IMR-90 (cell line): ENCODE measurements at regions not wholly inside any gene's neighbourhood (a gene's known extent, or its start where the extent isn't known, plus 50 kb on each side); places are given as distances from the start of the nearest gene placed in this dataset.

ENCODE experiments used
- ATAC-seq: fragments of 200-7000 bp; cut with Tn5 transposase; 2 replicates; pipeline ENCODE4 v1.9.1; 2020; ENCODE audit warnings: low read depth, mild to moderate bottlenecking, moderate library complexity
- BruUV-seq: library from RNA; stranded (reverse); fragments of 400-500 nt; replicated peaks from 2 replicates; lab custom pipeline; 2021; lab: Mats Ljungman, UMichigan
- CTCF ChIA-PET: fragments of 300-600 bp; formaldehyde crosslinking; extraction: SDS; loops from one replicate; lab custom pipeline; 2021; ENCODE audit warnings: antibody characterized with exemption; lab: Yijun Ruan, JAX
- POLR2A ChIA-PET: fragments of 300-600 bp; sonication (Branson Sonifier 250); formaldehyde crosslinking; loops from one replicate; lab custom pipeline; 2022; ENCODE audit warnings: antibody characterized with exemption; ENCODE audit not compliant: unreplicated experiment; lab: Charles Lee
- DNase-seq: peaks from one replicate; pipeline ENCODE4 v3.0.0; 2013
- H2AFZ ChIP-seq: replicated peaks from 2 replicates; pipeline ENCODE3; 2013; ENCODE audit warnings: low read length, mild to moderate bottlenecking; ENCODE audit not compliant: poor library complexity
- H2AK5ac ChIP-seq: 2 replicates; pipeline ENCODE4 v1.6.1; 2013; ENCODE audit warnings: low read depth, low read length, inconsistent platforms
- H2AK9ac ChIP-seq: replicated peaks from 2 replicates; pipeline ENCODE3; 2013; ENCODE audit warnings: mild to moderate bottlenecking, low read depth, low read length, moderate library complexity; ENCODE audit not compliant: poor library complexity
- H2BK120ac ChIP-seq: 2 replicates; pipeline ENCODE4 v1.6.1; 2013; ENCODE audit warnings: low read depth, low read length, inconsistent platforms
- H2BK15ac ChIP-seq: 3 replicates; pipeline ENCODE4 v1.6.1; 2013; ENCODE audit warnings: low read depth, low read length, inconsistent platforms
- H2BK20ac ChIP-seq: 2 replicates; pipeline ENCODE4 v1.6.1; 2013; ENCODE audit warnings: low read depth, mild to moderate bottlenecking, inconsistent platforms, low read length, moderate library complexity
- H2BK5ac ChIP-seq: 2 replicates; pipeline ENCODE4 v1.6.1; 2013; ENCODE audit warnings: mild to moderate bottlenecking, low read depth, low read length, inconsistent platforms; ENCODE audit not compliant: poor library complexity, severe bottlenecking
- H3K14ac ChIP-seq: replicated peaks from 2 replicates; pipeline ENCODE4 v1.6.1; 2013; ENCODE audit warnings: low read depth, low read length, inconsistent platforms
- H3K18ac ChIP-seq: 2 replicates; pipeline ENCODE4 v1.6.1; 2013; ENCODE audit warnings: low read depth, low read length, control low read depth
- H3K23ac ChIP-seq: 2 replicates; pipeline ENCODE4 v1.6.1; 2013; ENCODE audit warnings: low read depth, low read length, inconsistent platforms
- H3K27ac ChIP-seq: 2 replicates; pipeline ENCODE4 v1.5.1; 2013; ENCODE audit warnings: mild to moderate bottlenecking, control low read depth, low read length; ENCODE audit not compliant: insufficient read depth
- H3K27me3 ChIP-seq: 2 replicates; pipeline ENCODE4 v1.6.1; 2013; ENCODE audit warnings: low read length; ENCODE audit not compliant: control insufficient read depth, insufficient read depth
- H3K36me3 ChIP-seq: 2 replicates; pipeline ENCODE4 v1.6.1; 2013; ENCODE audit warnings: low read length, mixed read lengths; ENCODE audit not compliant: control insufficient read depth, insufficient read depth
- H3K4ac ChIP-seq: 2 replicates; pipeline ENCODE4 v1.6.1; 2013; ENCODE audit warnings: low read depth, low read length, inconsistent platforms
- H3K4me1 ChIP-seq: 2 replicates; pipeline ENCODE4 v1.6.1; 2013; ENCODE audit warnings: low read length, mixed read lengths; ENCODE audit not compliant: control insufficient read depth, insufficient read depth
- H3K4me2 ChIP-seq: 2 replicates; pipeline ENCODE4 v1.6.1; 2013; ENCODE audit warnings: low read depth, mild to moderate bottlenecking, control low read depth, low read length, moderate library complexity
- H3K4me3 ChIP-seq: 2 replicates; pipeline ENCODE4 v1.5.1; 2013; ENCODE audit warnings: low read depth, mild to moderate bottlenecking, control low read depth, low read length, moderate library complexity; ENCODE audit not compliant: insufficient read depth
- H3K56ac ChIP-seq: 2 replicates; pipeline ENCODE4 v1.6.1; 2013; ENCODE audit warnings: low read length, inconsistent platforms; ENCODE audit not compliant: insufficient read depth; ENCODE audit errors: extremely low read depth
- H3K79me1 ChIP-seq, 2 experiments: 2 replicates each; pipeline ENCODE4 v1.6.1; 2013; ENCODE audit warnings: low read length in 2 of 2, inconsistent platforms in 1 of 2, low read depth in 1 of 2
- H3K9ac ChIP-seq: 2 replicates; pipeline ENCODE4 v1.6.1; 2013; ENCODE audit warnings: low read depth, low read length, control low read depth
- H3K9me1 ChIP-seq: 2 replicates; pipeline ENCODE4 v1.6.1; 2013; ENCODE audit warnings: low read length, inconsistent platforms; ENCODE audit not compliant: insufficient read depth
- H3K9me3 ChIP-seq: 2 replicates; pipeline ENCODE4 v1.6.1; 2013; ENCODE audit warnings: low read length; ENCODE audit not compliant: control insufficient read depth, insufficient read depth
- H4K20me1 ChIP-seq: 2 replicates; pipeline ENCODE4 v1.6.1; 2013; ENCODE audit warnings: low read length, inconsistent platforms; ENCODE audit not compliant: insufficient read depth
- H4K5ac ChIP-seq: 2 replicates; pipeline ENCODE4 v1.6.1; 2013; ENCODE audit warnings: mild to moderate bottlenecking, low read depth, low read length, control low read depth
- H4K8ac ChIP-seq, 2 experiments: 2 replicates each; pipeline ENCODE4 v1.6.1; 2013; ENCODE audit warnings: low read depth in 2 of 2, low read length in 2 of 2, control low read depth in 1 of 2, inconsistent platforms in 1 of 2
- H4K91ac ChIP-seq: 2 replicates; pipeline ENCODE4 v1.6.1; 2013; ENCODE audit warnings: low read depth, low read length, inconsistent platforms; ENCODE audit not compliant: insufficient read depth
- BHLHE40 ChIP-seq: fragments of 150-350 bp; IDR thresholded peaks from 2 replicates; pipeline ENCODE4 v1.6.1; 2016; ENCODE audit warnings: mild to moderate bottlenecking, low read depth, low read length
- CEBPB ChIP-seq: IDR thresholded peaks from 2 replicates; pipeline ENCODE4 v1.6.1; 2012; ENCODE audit warnings: low read depth, low read length, improper control_type of control experiment
- CHD1 ChIP-seq: IDR thresholded peaks from 2 replicates; pipeline ENCODE4 v1.6.1; 2012; ENCODE audit warnings: low read depth, low read length, improper control_type of control experiment
- FOS ChIP-seq: fragments of 150-350 bp; IDR thresholded peaks from 2 replicates; pipeline ENCODE4 v1.6.1; 2016; ENCODE audit warnings: low read depth, low read length
- MAFK ChIP-seq: IDR thresholded peaks from 2 replicates; pipeline ENCODE4 v1.6.1; 2012; ENCODE audit warnings: low read depth, low read length, improper control_type of control experiment
- MAZ ChIP-seq: IDR thresholded peaks from 2 replicates; pipeline ENCODE4 v1.6.1; 2012; ENCODE audit warnings: low read depth, mild to moderate bottlenecking, low read length, improper control_type of control experiment, moderate library complexity, borderline replicate concordance
- MXI1 ChIP-seq: IDR thresholded peaks from 2 replicates; pipeline ENCODE4 v1.6.1; 2012; ENCODE audit warnings: low read depth, mild to moderate bottlenecking, low read length, moderate library complexity, borderline replicate concordance
- NFE2L2 ChIP-seq: fragments of 150-350 bp; IDR thresholded peaks from 2 replicates; pipeline ENCODE4 v1.6.1; 2016; ENCODE audit warnings: low read depth, mild to moderate bottlenecking, low read length
- POLR2A ChIP-seq: IDR thresholded peaks from 2 replicates; pipeline ENCODE4 v1.6.1; 2012; ENCODE audit warnings: mild to moderate bottlenecking, low read depth, low read length
- RAD21 ChIP-seq: IDR thresholded peaks from 2 replicates; pipeline ENCODE4 v1.6.1; 2012; ENCODE audit warnings: low read length, improper control_type of control experiment
- RCOR1 ChIP-seq: IDR thresholded peaks from 2 replicates; pipeline ENCODE4 v1.6.1; 2012; ENCODE audit warnings: mild to moderate bottlenecking, low read length, improper control_type of control experiment; ENCODE audit not compliant: insufficient replicate concordance
- RFX5 ChIP-seq: IDR thresholded peaks from 2 replicates; pipeline ENCODE4 v1.8.0; 2012; ENCODE audit warnings: low read depth, mild to moderate bottlenecking, low read length, moderate library complexity
- SMC3 ChIP-seq: fragments of 150-350 bp; IDR thresholded peaks from 2 replicates; pipeline ENCODE4 v1.6.1; 2016; ENCODE audit warnings: low read depth, mild to moderate bottlenecking, antibody characterized with exemption, low read length, moderate library complexity
- WGBS, 2 experiments: methylation state at CpG; one replicate each; pipeline versions ENCODE4 v1.1.5 to v1.1.7; 2013; ENCODE audit warnings: missing lambda C conversion rate in 2 of 2; ENCODE audit not compliant: insufficient read length in 1 of 2; ENCODE audit errors: extremely low coverage in 2 of 2; 5-methylcytosine and 5-hydroxymethylcytosine counted together
- dilution Hi-C: fragments of 300-500 bp; cut with HindIII; formaldehyde crosslinking; loops from one replicate; pipeline ENCODE4 v1.14.3; 2018; ENCODE audit warnings: low sequenced_read_pairs; ENCODE audit not compliant: unreplicated experiment
- in situ Hi-C: fragments of 300-500 bp; cut with MboI; formaldehyde crosslinking; loops from 3 replicates; pipeline ENCODE4 v1.14.3; 2019; ENCODE audit warnings: low sequenced_read_pairs, inconsistent platforms, mixed read lengths
- intact Hi-C: fragments of 100-400 bp; cut with micrococcal nuclease; formaldehyde crosslinking; loops from 2 replicates; pipeline ENCODE4 v1.10.0; 2022
- TF ChIP-seq, protein P1 (sequence below): fragments of 150-350 bp; IDR thresholded peaks from 2 replicates; pipeline ENCODE4 v1.6.1; 2017; ENCODE audit warnings: mild to moderate bottlenecking, antibody characterized with exemption, low read length, low read depth
- TF ChIP-seq, protein P2 (sequence below): fragments of 150-350 bp; IDR thresholded peaks from 2 replicates; pipeline ENCODE4 v1.6.1; 2016; ENCODE audit warnings: low read depth, mild to moderate bottlenecking, low read length, moderate library complexity, borderline replicate concordance
- TF ChIP-seq, protein P3 (sequence below): conservative IDR thresholded peaks from 2 replicates; pipeline ENCODE4 v1.5.1; 2012; ENCODE audit warnings: mild to moderate bottlenecking, low read depth, low read length, improper control_type of control experiment

DNA sequence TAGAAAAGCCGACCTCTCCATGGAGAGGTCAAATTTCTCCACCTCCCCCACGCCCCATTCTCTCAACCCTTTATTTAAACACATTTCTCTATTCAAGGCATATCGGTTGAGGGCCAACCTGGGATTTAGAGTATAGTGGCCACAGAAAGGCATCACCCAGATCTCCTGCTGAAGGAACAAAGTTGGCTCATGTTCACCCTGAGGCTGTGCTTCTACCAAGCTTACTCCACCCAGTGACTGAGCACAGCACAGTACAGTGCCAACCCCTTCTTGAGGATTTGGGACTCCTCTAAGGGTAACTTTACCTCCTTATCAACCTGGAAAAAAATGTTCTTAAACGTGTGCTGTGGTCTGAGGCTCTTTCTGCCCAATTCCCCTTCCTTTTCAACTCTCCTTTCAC, 94.0 kb downstream of the CMC2 start:
- dilution Hi-C loops (no loop called here), intact Hi-C loops (no loop called here), in situ Hi-C loops (no loop called here)
- no peak overlapping the region for H3K4ac ChIP-seq
- 0 out of 2 replicates have a peak, but pooled peaks cover 2% of the 10 kb centered on the region for H3K27me3 ChIP-seq
- no peak overlapping the region for H3K9ac ChIP-seq
- no peak overlapping the region for H2BK20ac ChIP-seq
- no peak overlapping the region for H4K8ac ChIP-seq
- H2AFZ ChIP-seq: no peak overlapping the region
- TF ChIP-seq FOS: no peak
- no peak for TF ChIP-seq MXI1
- no peak for TF ChIP-seq BHLHE40
- TF ChIP-seq SMC3: no peak
- TF ChIP-seq, protein P1, sequence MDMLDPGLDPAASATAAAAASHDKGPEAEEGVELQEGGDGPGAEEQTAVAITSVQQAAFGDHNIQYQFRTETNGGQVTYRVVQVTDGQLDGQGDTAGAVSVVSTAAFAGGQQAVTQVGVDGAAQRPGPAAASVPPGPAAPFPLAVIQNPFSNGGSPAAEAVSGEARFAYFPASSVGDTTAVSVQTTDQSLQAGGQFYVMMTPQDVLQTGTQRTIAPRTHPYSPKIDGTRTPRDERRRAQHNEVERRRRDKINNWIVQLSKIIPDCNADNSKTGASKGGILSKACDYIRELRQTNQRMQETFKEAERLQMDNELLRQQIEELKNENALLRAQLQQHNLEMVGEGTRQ: no peak
- no peak for TF ChIP-seq CHD1
- no peak for TF ChIP-seq CEBPB
- TF ChIP-seq, protein P2, sequence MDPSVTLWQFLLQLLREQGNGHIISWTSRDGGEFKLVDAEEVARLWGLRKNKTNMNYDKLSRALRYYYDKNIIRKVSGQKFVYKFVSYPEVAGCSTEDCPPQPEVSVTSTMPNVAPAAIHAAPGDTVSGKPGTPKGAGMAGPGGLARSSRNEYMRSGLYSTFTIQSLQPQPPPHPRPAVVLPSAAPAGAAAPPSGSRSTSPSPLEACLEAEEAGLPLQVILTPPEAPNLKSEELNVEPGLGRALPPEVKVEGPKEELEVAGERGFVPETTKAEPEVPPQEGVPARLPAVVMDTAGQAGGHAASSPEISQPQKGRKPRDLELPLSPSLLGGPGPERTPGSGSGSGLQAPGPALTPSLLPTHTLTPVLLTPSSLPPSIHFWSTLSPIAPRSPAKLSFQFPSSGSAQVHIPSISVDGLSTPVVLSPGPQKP: no peak
- TF ChIP-seq RFX5: no peak
- TF ChIP-seq, protein P3, sequence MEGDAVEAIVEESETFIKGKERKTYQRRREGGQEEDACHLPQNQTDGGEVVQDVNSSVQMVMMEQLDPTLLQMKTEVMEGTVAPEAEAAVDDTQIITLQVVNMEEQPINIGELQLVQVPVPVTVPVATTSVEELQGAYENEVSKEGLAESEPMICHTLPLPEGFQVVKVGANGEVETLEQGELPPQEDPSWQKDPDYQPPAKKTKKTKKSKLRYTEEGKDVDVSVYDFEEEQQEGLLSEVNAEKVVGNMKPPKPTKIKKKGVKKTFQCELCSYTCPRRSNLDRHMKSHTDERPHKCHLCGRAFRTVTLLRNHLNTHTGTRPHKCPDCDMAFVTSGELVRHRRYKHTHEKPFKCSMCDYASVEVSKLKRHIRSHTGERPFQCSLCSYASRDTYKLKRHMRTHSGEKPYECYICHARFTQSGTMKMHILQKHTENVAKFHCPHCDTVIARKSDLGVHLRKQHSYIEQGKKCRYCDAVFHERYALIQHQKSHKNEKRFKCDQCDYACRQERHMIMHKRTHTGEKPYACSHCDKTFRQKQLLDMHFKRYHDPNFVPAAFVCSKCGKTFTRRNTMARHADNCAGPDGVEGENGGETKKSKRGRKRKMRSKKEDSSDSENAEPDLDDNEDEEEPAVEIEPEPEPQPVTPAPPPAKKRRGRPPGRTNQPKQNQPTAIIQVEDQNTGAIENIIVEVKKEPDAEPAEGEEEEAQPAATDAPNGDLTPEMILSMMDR: no peak
- no peak for TF ChIP-seq MAFK
- TF ChIP-seq POLR2A: no peak
- no peak for TF ChIP-seq RAD21
- no peak for TF ChIP-seq NFE2L2
- TF ChIP-seq MAZ: no peak
- no peak for TF ChIP-seq RCOR1
- H3K14ac ChIP-seq: no peak overlapping the region
- H2AK5ac ChIP-seq: no peak overlapping the region
- no peak overlapping the region for H3K23ac ChIP-seq
- H2AK9ac ChIP-seq: no peak overlapping the region
- H3K4me3 ChIP-seq: no peak overlapping the region
- no TSS peak for BruUV-seq
- H3K79me1 ChIP-seq: no peaks in the 10 kb centered on the region
- no peak overlapping the region for H3K27ac ChIP-seq
- peaks cover 4% of the 10 kb centered on the region for H3K9me3 ChIP-seq
- no peaks in the 10 kb centered on the region for H3K4me1 ChIP-seq
- no peak overlapping the region for H4K91ac ChIP-seq
- H3K56ac ChIP-seq: no peak overlapping the region
- WGBS, 2 experiments: no CpG with 5 or more reads among the region's 4 CpGs
- no peak overlapping the region for H4K5ac ChIP-seq
- H2BK5ac ChIP-seq: no peak overlapping the region
- POLR2A ChIA-PET: no interaction called here
- H4K20me1 ChIP-seq: no peaks in the 10 kb centered on the region
- CTCF ChIA-PET: no interaction called here
- H3K18ac ChIP-seq: no peak overlapping the region
- no peak overlapping the region for H3K4me2 ChIP-seq
- ATAC-seq (no peak), DNase-seq (no peak)
- H3K9me1 ChIP-seq: no peaks in the 10 kb centered on the region
- H3K36me3 ChIP-seq: no peaks in the 10 kb centered on the region
- H2BK15ac ChIP-seq: no peak overlapping the region
- H2BK120ac ChIP-seq: no peak overlapping the region
